PC-9 (cell line): ENCODE measurements at regions not wholly inside any gene's neighbourhood (a gene's known extent, or its start where the extent isn't known, plus 50 kb on each side); places are given as distances from the start of the nearest gene placed in this dataset.

Experiments used
- EZH2 ChIP-seq: fragments of 200-600 bp; sonication (generic); IDR thresholded peaks from 2 replicates; pipeline ENCODE4 v1.8.0; 2017; ENCODE audit warnings: antibody characterized with exemption, low read depth
- TF ChIP-seq, protein P1 (sequence below): fragments of 200-600 bp; sonication (generic); conservative IDR thresholded peaks from 2 replicates; pipeline ENCODE4 v1.6.1; 2017; ENCODE audit warnings: mixed run types, antibody characterized with exemption, mild to moderate bottlenecking, moderate library complexity

DNA sequence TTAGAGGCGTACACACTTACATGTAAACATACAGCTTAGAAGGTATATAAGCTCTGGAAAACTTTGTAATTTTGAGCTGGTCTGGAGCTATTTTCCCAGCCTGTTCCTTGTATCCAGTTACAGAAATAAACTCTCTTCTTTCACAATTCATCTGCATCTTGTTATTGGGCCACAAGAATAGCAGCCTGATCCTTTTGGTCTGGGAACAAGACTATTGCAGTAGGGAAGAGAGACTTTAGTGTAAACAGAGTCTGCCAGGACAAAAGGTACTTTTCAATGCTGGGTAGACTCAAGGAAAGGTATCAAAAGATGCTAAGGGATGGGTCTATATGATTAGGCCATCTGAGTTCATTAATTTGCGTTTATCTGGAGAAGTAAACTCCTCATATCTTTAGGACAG lies 728.3 kb downstream of the TYW1 start:
- no peak for TF ChIP-seq EZH2
- TF ChIP-seq, protein P1, sequence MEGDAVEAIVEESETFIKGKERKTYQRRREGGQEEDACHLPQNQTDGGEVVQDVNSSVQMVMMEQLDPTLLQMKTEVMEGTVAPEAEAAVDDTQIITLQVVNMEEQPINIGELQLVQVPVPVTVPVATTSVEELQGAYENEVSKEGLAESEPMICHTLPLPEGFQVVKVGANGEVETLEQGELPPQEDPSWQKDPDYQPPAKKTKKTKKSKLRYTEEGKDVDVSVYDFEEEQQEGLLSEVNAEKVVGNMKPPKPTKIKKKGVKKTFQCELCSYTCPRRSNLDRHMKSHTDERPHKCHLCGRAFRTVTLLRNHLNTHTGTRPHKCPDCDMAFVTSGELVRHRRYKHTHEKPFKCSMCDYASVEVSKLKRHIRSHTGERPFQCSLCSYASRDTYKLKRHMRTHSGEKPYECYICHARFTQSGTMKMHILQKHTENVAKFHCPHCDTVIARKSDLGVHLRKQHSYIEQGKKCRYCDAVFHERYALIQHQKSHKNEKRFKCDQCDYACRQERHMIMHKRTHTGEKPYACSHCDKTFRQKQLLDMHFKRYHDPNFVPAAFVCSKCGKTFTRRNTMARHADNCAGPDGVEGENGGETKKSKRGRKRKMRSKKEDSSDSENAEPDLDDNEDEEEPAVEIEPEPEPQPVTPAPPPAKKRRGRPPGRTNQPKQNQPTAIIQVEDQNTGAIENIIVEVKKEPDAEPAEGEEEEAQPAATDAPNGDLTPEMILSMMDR = no peak
